SK-N-SH (cell line): ENCODE measurements at regions not wholly inside any gene's neighbourhood (a gene's known extent, or its start where the extent isn't known, plus 50 kb on each side); places are given as distances from the start of the nearest gene placed in this dataset.

Experiments
- EZH2phosphoT487 ChIP-seq: fragments of 200-600 bp; sonication (generic); IDR thresholded peaks from 2 replicates; pipeline ENCODE4 v1.6.1; 2017; ENCODE audit warnings: low read depth, mixed run types, mild to moderate bottlenecking, antibody characterized with exemption, moderate library complexity, borderline replicate concordance
- POLR2AphosphoS5 ChIP-seq: IDR thresholded peaks from 2 replicates; pipeline ENCODE4 v1.6.1; 2012; ENCODE audit warnings: low read depth, low read length
- TF ChIP-seq, protein P1 (sequence below): fragments of 200-600 bp; sonication (generic); IDR thresholded peaks from 2 replicates; pipeline ENCODE4 v1.6.1; 2017; ENCODE audit warnings: antibody characterized with exemption, mild to moderate bottlenecking, moderate library complexity
- TF ChIP-seq, protein P2 (sequence below): IDR thresholded peaks from 2 replicates; pipeline ENCODE4 v1.6.1; 2012; ENCODE audit warnings: mild to moderate bottlenecking, low read depth, low read length, moderate library complexity

DNA sequence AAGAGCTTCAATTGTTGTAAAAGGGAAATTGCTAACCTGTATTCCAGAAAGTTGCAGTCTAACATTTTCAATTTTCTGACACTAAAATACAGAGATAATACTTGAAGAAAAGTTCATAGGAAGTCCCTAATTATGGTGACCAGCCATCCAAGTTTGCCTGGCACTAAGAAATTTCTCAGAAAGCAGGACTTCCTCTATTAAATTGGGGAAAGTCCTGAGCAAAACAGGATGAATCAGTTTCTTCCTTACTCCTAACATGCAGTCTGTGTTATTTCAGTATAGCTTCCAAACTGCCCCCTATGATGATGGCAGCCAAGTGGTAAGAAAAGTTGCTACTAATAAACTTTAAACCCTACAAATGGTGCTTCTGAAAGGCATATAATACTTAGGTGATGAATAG, 133.5 kb upstream of the SGO1 start:
- TF ChIP-seq, protein P1, sequence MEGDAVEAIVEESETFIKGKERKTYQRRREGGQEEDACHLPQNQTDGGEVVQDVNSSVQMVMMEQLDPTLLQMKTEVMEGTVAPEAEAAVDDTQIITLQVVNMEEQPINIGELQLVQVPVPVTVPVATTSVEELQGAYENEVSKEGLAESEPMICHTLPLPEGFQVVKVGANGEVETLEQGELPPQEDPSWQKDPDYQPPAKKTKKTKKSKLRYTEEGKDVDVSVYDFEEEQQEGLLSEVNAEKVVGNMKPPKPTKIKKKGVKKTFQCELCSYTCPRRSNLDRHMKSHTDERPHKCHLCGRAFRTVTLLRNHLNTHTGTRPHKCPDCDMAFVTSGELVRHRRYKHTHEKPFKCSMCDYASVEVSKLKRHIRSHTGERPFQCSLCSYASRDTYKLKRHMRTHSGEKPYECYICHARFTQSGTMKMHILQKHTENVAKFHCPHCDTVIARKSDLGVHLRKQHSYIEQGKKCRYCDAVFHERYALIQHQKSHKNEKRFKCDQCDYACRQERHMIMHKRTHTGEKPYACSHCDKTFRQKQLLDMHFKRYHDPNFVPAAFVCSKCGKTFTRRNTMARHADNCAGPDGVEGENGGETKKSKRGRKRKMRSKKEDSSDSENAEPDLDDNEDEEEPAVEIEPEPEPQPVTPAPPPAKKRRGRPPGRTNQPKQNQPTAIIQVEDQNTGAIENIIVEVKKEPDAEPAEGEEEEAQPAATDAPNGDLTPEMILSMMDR = no peak
- no peak for TF ChIP-seq EZH2phosphoT487
- TF ChIP-seq POLR2AphosphoS5 = no peak
- TF ChIP-seq, protein P2, sequence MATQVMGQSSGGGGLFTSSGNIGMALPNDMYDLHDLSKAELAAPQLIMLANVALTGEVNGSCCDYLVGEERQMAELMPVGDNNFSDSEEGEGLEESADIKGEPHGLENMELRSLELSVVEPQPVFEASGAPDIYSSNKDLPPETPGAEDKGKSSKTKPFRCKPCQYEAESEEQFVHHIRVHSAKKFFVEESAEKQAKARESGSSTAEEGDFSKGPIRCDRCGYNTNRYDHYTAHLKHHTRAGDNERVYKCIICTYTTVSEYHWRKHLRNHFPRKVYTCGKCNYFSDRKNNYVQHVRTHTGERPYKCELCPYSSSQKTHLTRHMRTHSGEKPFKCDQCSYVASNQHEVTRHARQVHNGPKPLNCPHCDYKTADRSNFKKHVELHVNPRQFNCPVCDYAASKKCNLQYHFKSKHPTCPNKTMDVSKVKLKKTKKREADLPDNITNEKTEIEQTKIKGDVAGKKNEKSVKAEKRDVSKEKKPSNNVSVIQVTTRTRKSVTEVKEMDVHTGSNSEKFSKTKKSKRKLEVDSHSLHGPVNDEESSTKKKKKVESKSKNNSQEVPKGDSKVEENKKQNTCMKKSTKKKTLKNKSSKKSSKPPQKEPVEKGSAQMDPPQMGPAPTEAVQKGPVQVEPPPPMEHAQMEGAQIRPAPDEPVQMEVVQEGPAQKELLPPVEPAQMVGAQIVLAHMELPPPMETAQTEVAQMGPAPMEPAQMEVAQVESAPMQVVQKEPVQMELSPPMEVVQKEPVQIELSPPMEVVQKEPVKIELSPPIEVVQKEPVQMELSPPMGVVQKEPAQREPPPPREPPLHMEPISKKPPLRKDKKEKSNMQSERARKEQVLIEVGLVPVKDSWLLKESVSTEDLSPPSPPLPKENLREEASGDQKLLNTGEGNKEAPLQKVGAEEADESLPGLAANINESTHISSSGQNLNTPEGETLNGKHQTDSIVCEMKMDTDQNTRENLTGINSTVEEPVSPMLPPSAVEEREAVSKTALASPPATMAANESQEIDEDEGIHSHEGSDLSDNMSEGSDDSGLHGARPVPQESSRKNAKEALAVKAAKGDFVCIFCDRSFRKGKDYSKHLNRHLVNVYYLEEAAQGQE = no peak
